ENCODE measurements at regions not wholly inside any gene's neighbourhood (a gene's known extent, or its start where the extent isn't known, plus 50 kb on each side); places are given as distances from the start of the nearest gene placed in this dataset.

DNA sequence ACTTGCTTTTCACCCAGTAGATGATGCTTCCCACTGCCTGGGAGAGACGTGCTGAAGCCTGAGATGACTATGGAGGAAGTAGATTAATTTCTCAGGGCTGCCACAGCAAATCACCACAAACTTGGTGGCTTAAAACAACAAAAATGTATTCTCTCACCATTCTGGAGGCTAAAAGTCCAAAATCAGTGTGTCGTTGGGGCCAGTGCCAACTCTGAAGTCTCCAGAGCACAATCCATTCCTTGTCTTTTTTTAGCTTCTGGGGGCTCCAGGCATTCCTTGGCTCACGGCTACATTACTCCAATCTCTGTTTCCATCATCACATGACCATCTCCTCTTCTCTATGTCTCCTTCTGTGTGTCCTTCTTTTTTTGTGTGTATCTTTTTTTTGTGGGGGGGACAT lies 105.8 kb upstream of the C1QTNF7 start:
- no peak overlapping the region for H3K27ac ChIP-seq (ENCODE audit: low read depth, low read length)
- no peak overlapping the region for H3K4me2 ChIP-seq (ENCODE audit: low read length)
- no peak for FAIRE-seq
- TF ChIP-seq, protein P1, sequence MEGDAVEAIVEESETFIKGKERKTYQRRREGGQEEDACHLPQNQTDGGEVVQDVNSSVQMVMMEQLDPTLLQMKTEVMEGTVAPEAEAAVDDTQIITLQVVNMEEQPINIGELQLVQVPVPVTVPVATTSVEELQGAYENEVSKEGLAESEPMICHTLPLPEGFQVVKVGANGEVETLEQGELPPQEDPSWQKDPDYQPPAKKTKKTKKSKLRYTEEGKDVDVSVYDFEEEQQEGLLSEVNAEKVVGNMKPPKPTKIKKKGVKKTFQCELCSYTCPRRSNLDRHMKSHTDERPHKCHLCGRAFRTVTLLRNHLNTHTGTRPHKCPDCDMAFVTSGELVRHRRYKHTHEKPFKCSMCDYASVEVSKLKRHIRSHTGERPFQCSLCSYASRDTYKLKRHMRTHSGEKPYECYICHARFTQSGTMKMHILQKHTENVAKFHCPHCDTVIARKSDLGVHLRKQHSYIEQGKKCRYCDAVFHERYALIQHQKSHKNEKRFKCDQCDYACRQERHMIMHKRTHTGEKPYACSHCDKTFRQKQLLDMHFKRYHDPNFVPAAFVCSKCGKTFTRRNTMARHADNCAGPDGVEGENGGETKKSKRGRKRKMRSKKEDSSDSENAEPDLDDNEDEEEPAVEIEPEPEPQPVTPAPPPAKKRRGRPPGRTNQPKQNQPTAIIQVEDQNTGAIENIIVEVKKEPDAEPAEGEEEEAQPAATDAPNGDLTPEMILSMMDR (IDR thresholded peaks at IDR 0.05; ENCODE audit: insufficient read depth, low read depth, low read length), result no peak
- TF ChIP-seq EZH2 (IDR thresholded peaks at IDR 0.05; ENCODE audit: insufficient read depth, low read length), result no peak
- DNase-seq (ENCODE audit: low read depth), result no peak
- H3K27me3 ChIP-seq (ENCODE audit: insufficient read depth, low read length), result no peaks in the 10 kb centered on the region
- no peak overlapping the region for H3K4me3 Mint-ChIP-seq (ENCODE audit: unreplicated experiment)
- no peaks in the 10 kb centered on the region for H3K79me2 ChIP-seq (ENCODE audit: insufficient read depth, low read length)
- no peaks in the 10 kb centered on the region for H3K4me1 ChIP-seq (ENCODE audit: insufficient read depth, low read length)
- no peaks in the 10 kb centered on the region for H3K9me3 ChIP-seq (ENCODE audit: insufficient read depth, low read depth, low read length)
- H3K4me1 Mint-ChIP-seq (ENCODE audit: low read depth, unreplicated experiment), result peaks cover 8% of the 10 kb centered on the region
- H3K27ac Mint-ChIP-seq (ENCODE audit: unreplicated experiment), result no peak overlapping the region
- no peaks in the 10 kb centered on the region for H3K36me3 ChIP-seq (ENCODE audit: insufficient read depth, low read length)
- H3K4me3 ChIP-seq (ENCODE audit: insufficient read depth, low read depth, low read length), result no peak overlapping the region
- H4K20me1 ChIP-seq (ENCODE audit: insufficient read depth, low read length), result no peaks in the 10 kb centered on the region
- no peak overlapping the region for H3K9ac ChIP-seq (ENCODE audit: low read length)
- H3K9me3 Mint-ChIP-seq (ENCODE audit: unreplicated experiment), result no peaks in the 10 kb centered on the region
- H3K27me3 Mint-ChIP-seq (ENCODE audit: low read depth, unreplicated experiment), result peaks cover 2% of the 10 kb centered on the region
- no peaks in the 10 kb centered on the region for H3K36me3 Mint-ChIP-seq (ENCODE audit: low read depth, unreplicated experiment)
- H2AFZ ChIP-seq (ENCODE audit: low read depth, low read length), result no peak overlapping the region

DNA sequence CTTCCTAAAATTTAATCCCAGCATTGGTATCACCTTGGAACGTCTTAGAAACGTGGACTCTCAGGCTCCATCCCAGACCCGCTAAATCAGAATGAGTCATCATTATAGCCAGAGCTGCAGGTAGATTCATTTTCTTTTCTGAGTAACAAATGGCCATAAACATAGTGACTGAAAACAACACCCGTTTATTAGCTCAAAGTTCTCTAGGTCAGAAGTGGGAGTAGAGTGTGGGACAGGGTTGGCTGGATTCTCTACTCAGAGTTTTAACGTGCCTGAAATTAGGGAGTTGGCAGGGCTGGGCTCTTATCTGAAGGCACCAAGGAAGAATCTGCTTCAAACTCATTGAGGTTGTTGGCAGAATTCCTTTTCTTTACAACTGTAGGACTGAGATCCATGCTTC lies 101.8 kb upstream of the C1QTNF7 start:
- TF ChIP-seq, protein P1 (IDR thresholded peaks at IDR 0.05; ENCODE audit: insufficient read depth, low read depth, low read length), result no peak
- TF ChIP-seq EZH2 (IDR thresholded peaks at IDR 0.05; ENCODE audit: insufficient read depth, low read length), result no peak
- DNase-seq (ENCODE audit: low read depth), result no peak
- Histone ChIP-seq H2AFZ (ENCODE audit: low read depth, low read length) (no peak overlapping the region), H3K4me3 (ENCODE audit: insufficient read depth, low read depth, low read length) (no peak overlapping the region), H3K4me1 (ENCODE audit: insufficient read depth, low read length) (no peaks in the 10 kb centered on the region), H3K27me3 (ENCODE audit: insufficient read depth, low read length) (no peaks in the 10 kb centered on the region), H3K9me3 (ENCODE audit: insufficient read depth, low read depth, low read length) (no peaks in the 10 kb centered on the region), H3K79me2 (ENCODE audit: insufficient read depth, low read length) (no peaks in the 10 kb centered on the region), H4K20me1 (ENCODE audit: insufficient read depth, low read length) (no peaks in the 10 kb centered on the region), H3K4me2 (ENCODE audit: low read length) (no peak overlapping the region), H3K27ac (ENCODE audit: low read depth, low read length) (no peak overlapping the region), H3K36me3 (ENCODE audit: insufficient read depth, low read length) (no peaks in the 10 kb centered on the region), H3K9ac (ENCODE audit: low read length) (no peak overlapping the region)
- Mint-ChIP-seq H3K4me3 (ENCODE audit: unreplicated experiment) (no peak overlapping the region), H3K4me1 (ENCODE audit: low read depth, unreplicated experiment) (peaks cover 4% of the 10 kb centered on the region), H3K27me3 (ENCODE audit: low read depth, unreplicated experiment) (peaks cover 2% of the 10 kb centered on the region), H3K9me3 (ENCODE audit: unreplicated experiment) (no peaks in the 10 kb centered on the region), H3K36me3 (ENCODE audit: low read depth, unreplicated experiment) (no peaks in the 10 kb centered on the region), H3K27ac (ENCODE audit: unreplicated experiment) (no peak overlapping the region)
- no peak for FAIRE-seq

DNA sequence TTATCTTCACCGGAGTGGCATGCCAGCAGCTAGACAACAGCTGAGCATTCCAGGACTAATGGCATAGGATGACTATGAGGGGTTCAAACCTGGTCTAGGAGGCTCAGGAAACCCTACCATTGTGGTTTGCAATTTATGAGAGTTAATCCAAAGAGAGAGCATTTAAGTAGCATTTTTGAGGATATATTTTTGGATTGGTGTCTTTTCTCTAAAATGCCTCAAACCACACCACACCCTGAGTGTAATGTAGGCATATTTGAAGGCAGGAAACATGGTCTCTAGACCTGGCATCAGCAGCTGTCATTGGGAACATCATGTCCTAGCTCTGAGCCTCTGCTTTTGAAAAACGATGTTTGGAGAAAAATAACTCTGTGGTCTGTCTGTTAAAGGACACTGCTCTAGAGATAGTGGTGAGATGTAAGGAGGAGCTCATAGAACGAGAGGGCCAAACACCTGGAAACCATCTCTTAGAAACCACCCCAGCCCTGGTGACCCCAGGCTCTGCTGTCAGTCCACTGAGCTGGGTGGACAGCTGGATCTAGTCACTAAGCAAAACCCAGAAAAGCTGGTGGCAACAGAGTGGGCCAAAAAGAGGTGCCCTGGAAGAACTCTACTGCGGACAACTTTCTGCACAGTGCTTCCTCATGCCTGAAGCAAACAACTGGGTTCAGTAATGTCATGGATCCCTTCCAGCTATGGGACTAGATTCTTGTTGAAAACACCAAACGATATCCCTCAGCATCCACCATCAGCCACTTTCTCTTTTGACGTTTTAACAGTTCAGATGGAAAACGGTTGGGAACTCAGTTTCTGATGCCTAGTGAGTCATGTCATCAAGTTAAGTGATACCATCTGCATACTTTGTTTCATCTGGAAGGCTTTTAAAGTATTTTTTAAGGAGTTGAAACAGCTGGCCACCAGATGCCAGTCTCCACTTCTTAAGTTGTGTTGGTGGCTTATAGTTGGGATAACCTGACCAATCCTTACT lies 100.2 kb upstream of the C1QTNF7 start:
- Mint-ChIP-seq H3K36me3 (ENCODE audit: low read depth, unreplicated experiment) (no peaks in the 10 kb centered on the region), H3K27me3 (ENCODE audit: low read depth, unreplicated experiment) (no peaks in the 10 kb centered on the region), H3K4me3 (ENCODE audit: unreplicated experiment) (no peak overlapping the region), H3K27ac (ENCODE audit: unreplicated experiment) (no peak overlapping the region), H3K4me1 (ENCODE audit: low read depth, unreplicated experiment) (peaks cover 4% of the 10 kb centered on the region), H3K9me3 (ENCODE audit: unreplicated experiment) (no peaks in the 10 kb centered on the region)
- Histone ChIP-seq H3K27ac (ENCODE audit: low read depth, low read length) (no peak overlapping the region), H3K27me3 (ENCODE audit: insufficient read depth, low read length) (no peaks in the 10 kb centered on the region), H3K4me1 (ENCODE audit: insufficient read depth, low read length) (no peaks in the 10 kb centered on the region), H4K20me1 (ENCODE audit: insufficient read depth, low read length) (no peaks in the 10 kb centered on the region), H3K36me3 (ENCODE audit: insufficient read depth, low read length) (no peaks in the 10 kb centered on the region), H3K9ac (ENCODE audit: low read length) (no peak overlapping the region), H3K9me3 (ENCODE audit: insufficient read depth, low read depth, low read length) (no peaks in the 10 kb centered on the region), H3K4me3 (ENCODE audit: insufficient read depth, low read depth, low read length) (no peak overlapping the region), H3K79me2 (ENCODE audit: insufficient read depth, low read length) (no peaks in the 10 kb centered on the region), H2AFZ (ENCODE audit: low read depth, low read length) (no peak overlapping the region), H3K4me2 (ENCODE audit: low read length) (peak overlapping the region; percentile 24)
- TF ChIP-seq, protein P1 (IDR thresholded peaks at IDR 0.05; ENCODE audit: insufficient read depth, low read depth, low read length), result no peak
- TF ChIP-seq EZH2 (IDR thresholded peaks at IDR 0.05; ENCODE audit: insufficient read depth, low read length), result no peak
- DNase-seq (ENCODE audit: low read depth) (peak; percentile 63), FAIRE-seq (peak; percentile 29)

Measured in astrocyte (in vitro differentiated cells and primary cell).